ENCODE measurements at regions not wholly inside any gene's neighbourhood (a gene's known extent, or its start where the extent isn't known, plus 50 kb on each side); places are given as distances from the start of the nearest gene placed in this dataset.
"Not testable (repeated sequence)": the region's sequence is repeated elsewhere in the genome, so short reads cannot be mapped to it uniquely, and the experiment has no call there.

GRCh38 chr3:3984053-3984452 is 184.8 kb downstream of the LRRN1 start:
- Histone ChIP-seq H3K4me3 (ENCODE audit: low read depth, low read length) (no peak overlapping the region), H3K9me3 (ENCODE audit: control insufficient read depth, insufficient read depth, low read length) (peaks cover 11% of the 10 kb centered on the region; the same call in 1 of the 2 replicates), H3K27ac (ENCODE audit: low read depth, low read length) (no peak overlapping the region), H3K27me3 (ENCODE audit: control insufficient read depth, insufficient read depth, low read length) (no peaks in the 10 kb centered on the region)
- ChIA-PET POLR2A (no interaction called here), CTCF (no interaction called here)
- no peak for TF ChIP-seq CTCF (IDR thresholded peaks at IDR 0.05; ENCODE audit: low read depth, low read length)
- no peak for DNase-seq (ENCODE audit: low read depth, low spot score)

GRCh38 chr3:3991598-3991997 is 192.4 kb downstream of the LRRN1 start:
- ChIA-PET CTCF (no interaction called here), POLR2A (no interaction called here)
- Histone ChIP-seq H3K4me3 (ENCODE audit: low read depth, low read length) (no peak overlapping the region), H3K27me3 (ENCODE audit: control insufficient read depth, insufficient read depth, low read length) (no peaks in the 10 kb centered on the region), H3K27ac (ENCODE audit: low read depth, low read length) (no peak overlapping the region), H3K9me3 (ENCODE audit: control insufficient read depth, insufficient read depth, low read length) (peaks cover 9% of the 10 kb centered on the region)
- TF ChIP-seq CTCF (IDR thresholded peaks at IDR 0.05; ENCODE audit: low read depth, low read length) = no peak
- no peak for DNase-seq (ENCODE audit: low read depth, low spot score)

GRCh38 chr3:3992312-3992874 is 193.2 kb downstream of the LRRN1 start:
- DNase-seq (ENCODE audit: low read depth, low spot score) = no peak
- Histone ChIP-seq H3K27me3 (ENCODE audit: control insufficient read depth, insufficient read depth, low read length) (no peaks in the 10 kb centered on the region), H3K27ac (ENCODE audit: low read depth, low read length) (no peak overlapping the region), H3K4me3 (ENCODE audit: low read depth, low read length) (no peak overlapping the region), H3K9me3 (ENCODE audit: control insufficient read depth, insufficient read depth, low read length) (peaks cover 9% of the 10 kb centered on the region)
- CTCF ChIA-PET = no interaction called here
- no peak for TF ChIP-seq CTCF (IDR thresholded peaks at IDR 0.05; ENCODE audit: low read depth, low read length)
- POLR2A ChIA-PET = no interaction called here

DNA sequence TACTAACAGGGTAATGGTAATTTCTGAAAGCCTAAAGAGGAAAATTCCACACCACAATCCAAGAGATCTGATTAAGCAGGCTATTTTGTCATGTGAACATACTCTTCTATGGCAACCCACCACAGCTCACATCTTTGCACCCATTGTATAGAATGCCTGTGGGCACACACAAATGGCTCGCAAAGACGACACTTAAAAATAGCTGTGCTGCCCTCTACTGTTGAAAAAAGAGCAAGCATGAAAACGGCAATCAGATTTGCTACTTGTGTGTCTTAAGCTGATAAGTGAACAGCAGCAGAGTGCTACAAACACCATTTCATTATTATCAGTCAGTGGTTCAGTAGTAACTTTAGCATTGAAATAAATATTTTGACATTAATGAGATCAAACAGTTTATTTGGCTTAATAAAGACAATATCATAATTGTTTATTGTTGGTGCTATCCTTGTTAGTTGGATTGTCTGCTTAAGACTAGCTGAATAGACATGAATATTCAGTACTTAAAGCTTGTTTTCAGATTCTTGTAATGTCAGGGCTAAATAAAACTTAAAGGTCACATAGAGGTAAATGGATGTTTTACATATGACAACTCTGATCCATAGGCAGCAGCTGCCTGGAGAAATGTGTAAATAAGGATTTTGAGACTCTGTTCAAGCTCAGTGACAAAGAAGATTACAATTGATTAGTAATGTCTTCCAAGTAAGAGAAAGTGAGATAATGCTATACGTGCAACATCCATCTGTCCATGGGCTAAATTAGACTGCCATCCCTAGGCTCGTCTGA is 199.1 kb downstream of the LRRN1 start:
- ChIA-PET POLR2A (no interaction called here), CTCF (interaction anchor here (1.0 kb wide), 1 partner anchor 798 kb away, joined by 3 read pairs; no protein-coding TSS in a partner anchor)
- Histone ChIP-seq H3K4me3 (ENCODE audit: low read depth, low read length) (no peak overlapping the region), H3K27me3 (ENCODE audit: control insufficient read depth, insufficient read depth, low read length) (no peaks in the 10 kb centered on the region), H3K27ac (ENCODE audit: low read depth, low read length) (no peak overlapping the region), H3K9me3 (ENCODE audit: control insufficient read depth, insufficient read depth, low read length) (peaks cover 6% of the 10 kb centered on the region; the same call in 1 of the 2 replicates)
- TF ChIP-seq CTCF (IDR thresholded peaks at IDR 0.05; ENCODE audit: low read depth, low read length) = no peak
- no peak for DNase-seq (ENCODE audit: low read depth, low spot score)

DNA sequence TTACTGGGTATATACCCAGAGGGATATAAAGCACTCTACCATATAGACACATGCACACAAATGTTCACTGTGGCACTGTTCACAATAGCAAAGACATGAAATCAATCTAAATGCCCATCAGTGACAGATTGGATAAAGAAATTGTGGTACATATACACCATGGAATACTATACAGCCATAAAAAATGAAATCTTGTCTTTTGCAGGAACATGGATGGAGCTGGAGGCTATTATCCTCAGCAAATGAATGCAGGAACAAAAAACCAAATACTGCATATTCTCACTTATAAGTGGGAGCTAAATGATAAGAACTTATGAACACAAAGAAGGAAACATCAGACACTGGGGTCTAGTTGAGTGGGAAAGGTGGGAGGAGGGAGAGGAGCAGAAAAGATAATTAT is 200.1 kb downstream of the LRRN1 start:
- H3K27me3 ChIP-seq (ENCODE audit: control insufficient read depth, insufficient read depth, low read length); H3K27ac ChIP-seq (ENCODE audit: low read depth, low read length); POLR2A ChIA-PET; H3K9me3 ChIP-seq (ENCODE audit: control insufficient read depth, insufficient read depth, low read length); H3K4me3 ChIP-seq (ENCODE audit: low read depth, low read length); CTCF ChIA-PET; DNase-seq (ENCODE audit: low read depth, low spot score): not testable (repeated sequence)

Data from AG04450 (cell line).